PC-9 (cell line): ENCODE measurements at regions not wholly inside any gene's neighbourhood (a gene's known extent, or its start where the extent isn't known, plus 50 kb on each side); places are given as distances from the start of the nearest gene placed in this dataset.

Source experiments
- BruUV-seq: library from RNA; stranded (reverse); fragments of 400-500 nt; replicated peaks from 2 replicates; lab custom pipeline; 2021; lab: Mats Ljungman, UMichigan
- CTCF ChIA-PET: fragments of 300-600 bp; sonication (Branson Sonifier 250); formaldehyde crosslinking; loops from one replicate; lab custom pipeline; 2022; ENCODE audit warnings: antibody characterized with exemption; lab: Charles Lee
- POLR2A ChIA-PET: fragments of 300-600 bp; sonication (Branson Sonifier 250); formaldehyde crosslinking; loops from one replicate; lab custom pipeline; 2022; ENCODE audit warnings: antibody characterized with exemption; ENCODE audit not compliant: unreplicated experiment; lab: Charles Lee
- DNase-seq, 2 experiments: peaks; one replicate each; pipeline versions ENCODE4 v3.0.0 to v3.0.0-alpha.2; 2015 to 2022; ENCODE audit warnings: mixed read lengths in 1 of 2
- H2AFZ ChIP-seq: fragments of 200-600 bp; sonication (generic); 2 replicates; pipeline ENCODE4 v1.8.1; 2017; ENCODE audit warnings: antibody characterized with exemption
- H3F3A ChIP-seq: fragments of 200-600 bp; sonication (generic); 2 replicates; pipeline ENCODE4 v1.8.1; 2017; ENCODE audit warnings: antibody characterized with exemption, mild to moderate bottlenecking, low read depth; ENCODE audit not compliant: insufficient read depth
- H3K27ac ChIP-seq: fragments of 200-600 bp; sonication (generic); 2 replicates; pipeline ENCODE4 v1.6.1; 2016; ENCODE audit warnings: mixed run types
- H3K27me3 ChIP-seq: fragments of 200-600 bp; sonication (generic); 2 replicates; pipeline ENCODE4 v1.6.1; 2016; ENCODE audit warnings: low read depth, mixed run types; ENCODE audit not compliant: insufficient read depth
- H3K36me3 ChIP-seq: fragments of 200-600 bp; sonication (generic); 2 replicates; pipeline ENCODE4 v1.6.1; 2016; ENCODE audit warnings: low read depth, mixed run types
- H3K4me1 ChIP-seq: fragments of 200-600 bp; sonication (generic); replicated peaks from 2 replicates; pipeline ENCODE4 v1.6.1; 2016; ENCODE audit warnings: mixed run types; ENCODE audit not compliant: insufficient read depth
- H3K4me2 ChIP-seq: fragments of 200-600 bp; sonication (generic); 2 replicates; pipeline ENCODE4 v1.6.1; 2017; ENCODE audit warnings: mixed run types
- H3K4me3 ChIP-seq: fragments of 200-600 bp; sonication (generic); 2 replicates; pipeline ENCODE4 v1.6.1; 2016; ENCODE audit warnings: mixed run types
- H3K79me2 ChIP-seq: fragments of 200-600 bp; sonication (generic); 2 replicates; pipeline ENCODE4 v1.6.1; 2017; ENCODE audit warnings: low read depth, mixed run types
- H3K9me2 ChIP-seq: fragments of 200-600 bp; sonication (generic); 2 replicates; pipeline ENCODE4 v1.8.1; 2017; ENCODE audit warnings: mild to moderate bottlenecking; ENCODE audit not compliant: insufficient read depth
- H3K9me3 ChIP-seq: fragments of 200-600 bp; sonication (generic); 2 replicates; pipeline ENCODE4 v1.8.1; 2016; ENCODE audit warnings: low read depth; ENCODE audit not compliant: insufficient read depth
- H4K20me1 ChIP-seq: fragments of 200-600 bp; sonication (generic); 2 replicates; pipeline ENCODE4 v1.8.1; 2017; ENCODE audit not compliant: insufficient read depth
- EZH2 ChIP-seq: fragments of 200-600 bp; sonication (generic); IDR thresholded peaks from 2 replicates; pipeline ENCODE4 v1.8.0; 2017; ENCODE audit warnings: antibody characterized with exemption, low read depth
- intact Hi-C: fragments of 100-400 bp; cut with micrococcal nuclease; formaldehyde crosslinking; loops from one replicate; pipeline ENCODE4 v1.10.0; 2022; ENCODE audit not compliant: unreplicated experiment
- TF ChIP-seq, protein P1 (sequence below): fragments of 200-600 bp; sonication (generic); conservative IDR thresholded peaks from 2 replicates; pipeline ENCODE4 v1.6.1; 2017; ENCODE audit warnings: mixed run types, antibody characterized with exemption, mild to moderate bottlenecking, moderate library complexity

DNA sequence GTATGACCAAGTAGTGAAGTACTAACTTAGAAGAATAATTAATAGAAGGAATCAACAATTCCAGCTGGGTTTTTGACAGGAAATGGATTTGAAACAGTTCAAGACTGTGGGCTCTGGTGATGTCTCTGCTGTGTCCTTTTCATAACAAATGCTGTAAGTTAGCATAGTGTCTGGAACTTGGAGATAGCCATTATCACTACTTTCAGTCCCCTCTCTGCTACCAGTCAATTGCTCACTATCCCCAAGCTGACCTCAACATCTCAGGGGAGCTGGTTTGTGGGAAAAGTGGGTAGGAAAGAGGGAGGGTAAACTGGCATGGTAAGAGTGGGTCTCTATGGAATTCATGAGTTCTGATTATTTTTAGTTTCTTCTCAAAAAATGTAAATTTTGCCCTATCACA lies 231.4 kb upstream of the MID1 start:
- no peaks in the 10 kb centered on the region for H3K9me2 ChIP-seq
- H3K27me3 ChIP-seq, result no peaks in the 10 kb centered on the region

DNA sequence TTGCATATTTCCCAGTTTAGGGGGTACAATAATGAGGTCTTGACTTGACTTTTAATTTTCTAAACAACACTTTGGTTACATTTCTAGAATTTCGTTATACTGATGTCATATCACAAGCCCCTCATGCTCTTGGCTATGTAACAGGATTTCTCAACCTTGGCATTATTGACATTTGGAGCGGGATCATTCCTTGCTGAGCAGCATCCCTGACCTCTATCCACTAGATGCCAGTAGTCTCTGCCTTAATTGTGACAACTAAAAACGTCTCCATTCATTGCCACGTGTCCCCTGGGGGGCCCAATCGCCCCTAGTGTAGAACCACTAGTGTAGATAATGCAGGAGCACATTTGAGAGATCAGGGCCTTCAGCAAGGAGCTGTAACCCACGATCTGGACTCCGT lies 234.2 kb upstream of the MID1 start:
- H3K27me3 ChIP-seq, result no peaks in the 10 kb centered on the region
- no peaks in the 10 kb centered on the region for H3K9me3 ChIP-seq
- intact Hi-C loops, result no loop called here
- no peaks in the 10 kb centered on the region for H3K9me2 ChIP-seq
- ChIA-PET POLR2A (no interaction called here), CTCF (no interaction called here)
- TF ChIP-seq, protein P1, sequence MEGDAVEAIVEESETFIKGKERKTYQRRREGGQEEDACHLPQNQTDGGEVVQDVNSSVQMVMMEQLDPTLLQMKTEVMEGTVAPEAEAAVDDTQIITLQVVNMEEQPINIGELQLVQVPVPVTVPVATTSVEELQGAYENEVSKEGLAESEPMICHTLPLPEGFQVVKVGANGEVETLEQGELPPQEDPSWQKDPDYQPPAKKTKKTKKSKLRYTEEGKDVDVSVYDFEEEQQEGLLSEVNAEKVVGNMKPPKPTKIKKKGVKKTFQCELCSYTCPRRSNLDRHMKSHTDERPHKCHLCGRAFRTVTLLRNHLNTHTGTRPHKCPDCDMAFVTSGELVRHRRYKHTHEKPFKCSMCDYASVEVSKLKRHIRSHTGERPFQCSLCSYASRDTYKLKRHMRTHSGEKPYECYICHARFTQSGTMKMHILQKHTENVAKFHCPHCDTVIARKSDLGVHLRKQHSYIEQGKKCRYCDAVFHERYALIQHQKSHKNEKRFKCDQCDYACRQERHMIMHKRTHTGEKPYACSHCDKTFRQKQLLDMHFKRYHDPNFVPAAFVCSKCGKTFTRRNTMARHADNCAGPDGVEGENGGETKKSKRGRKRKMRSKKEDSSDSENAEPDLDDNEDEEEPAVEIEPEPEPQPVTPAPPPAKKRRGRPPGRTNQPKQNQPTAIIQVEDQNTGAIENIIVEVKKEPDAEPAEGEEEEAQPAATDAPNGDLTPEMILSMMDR, result no peak
- no peak for TF ChIP-seq EZH2
- DNase-seq, result no peak
- H3K4me1 ChIP-seq, result no peaks in the 10 kb centered on the region
- no peaks in the 10 kb centered on the region for H3K79me2 ChIP-seq
- no peaks in the 10 kb centered on the region for H3F3A ChIP-seq
- no TSS peak for BruUV-seq
- no peaks in the 10 kb centered on the region for H3K36me3 ChIP-seq
- no peak overlapping the region for H3K4me3 ChIP-seq
- H3K27ac ChIP-seq, result no peak overlapping the region
- H4K20me1 ChIP-seq, result no peaks in the 10 kb centered on the region
- no peak overlapping the region for H2AFZ ChIP-seq
- H3K4me2 ChIP-seq, result no peak overlapping the region

More for the DNA sequence above, 231.4 kb upstream of the MID1 start:
- intact Hi-C loops, result no loop called here
- Histone ChIP-seq H3K4me3 (no peak overlapping the region), H3K4me1 (no peaks in the 10 kb centered on the region), H3K36me3 (no peaks in the 10 kb centered on the region), H3K27ac (no peak overlapping the region), H3K9me3 (no peaks in the 10 kb centered on the region), H3F3A (no peaks in the 10 kb centered on the region), H2AFZ (no peak overlapping the region), H3K79me2 (no peaks in the 10 kb centered on the region), H3K4me2 (no peak overlapping the region), H4K20me1 (no peaks in the 10 kb centered on the region)
- ChIA-PET CTCF (no interaction called here), POLR2A (no interaction called here)
- TF ChIP-seq, protein P1, result no peak
- TF ChIP-seq EZH2, result no peak
- DNase-seq, result no peak
- no TSS peak for BruUV-seq

DNA sequence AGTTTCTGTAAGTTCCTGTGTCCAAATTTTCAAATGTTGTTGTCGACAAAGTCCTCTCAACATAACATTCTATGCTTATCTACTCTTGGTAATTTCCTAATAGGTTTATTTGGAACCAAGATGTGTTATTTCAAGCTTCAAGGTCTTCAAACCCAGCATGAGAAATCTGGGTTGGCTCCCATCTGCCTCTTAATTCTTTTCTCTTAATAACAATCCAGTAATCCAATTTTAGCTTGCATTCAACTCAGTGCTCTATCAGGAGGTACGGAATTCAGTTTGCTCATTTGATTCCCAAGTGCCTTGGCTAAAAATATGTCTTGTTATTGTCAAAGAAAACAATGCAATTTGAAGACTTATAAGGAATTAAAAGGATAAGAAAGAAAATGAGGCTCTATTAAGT lies 235.5 kb upstream of the MID1 start:
- no TSS peak for BruUV-seq
- Histone ChIP-seq H3K4me3 (no peak overlapping the region), H3K9me3 (no peaks in the 10 kb centered on the region), H3K9me2 (no peaks in the 10 kb centered on the region), H3F3A (no peaks in the 10 kb centered on the region), H3K27ac (no peak overlapping the region), H3K4me1 (no peaks in the 10 kb centered on the region), H3K36me3 (no peaks in the 10 kb centered on the region), H3K79me2 (no peaks in the 10 kb centered on the region), H3K27me3 (no peaks in the 10 kb centered on the region), H3K4me2 (no peak overlapping the region), H4K20me1 (no peaks in the 10 kb centered on the region), H2AFZ (no peak overlapping the region)
- DNase-seq, result no peak
- ChIA-PET POLR2A (no interaction called here), CTCF (no interaction called here)
- TF ChIP-seq EZH2, result no peak
- TF ChIP-seq, protein P1, result no peak
- intact Hi-C loops, result no loop called here
